ENCODE measurements at regions not wholly inside any gene's neighbourhood (a gene's known extent, or its start where the extent isn't known, plus 50 kb on each side); places are given as distances from the start of the nearest gene placed in this dataset.

DNA sequence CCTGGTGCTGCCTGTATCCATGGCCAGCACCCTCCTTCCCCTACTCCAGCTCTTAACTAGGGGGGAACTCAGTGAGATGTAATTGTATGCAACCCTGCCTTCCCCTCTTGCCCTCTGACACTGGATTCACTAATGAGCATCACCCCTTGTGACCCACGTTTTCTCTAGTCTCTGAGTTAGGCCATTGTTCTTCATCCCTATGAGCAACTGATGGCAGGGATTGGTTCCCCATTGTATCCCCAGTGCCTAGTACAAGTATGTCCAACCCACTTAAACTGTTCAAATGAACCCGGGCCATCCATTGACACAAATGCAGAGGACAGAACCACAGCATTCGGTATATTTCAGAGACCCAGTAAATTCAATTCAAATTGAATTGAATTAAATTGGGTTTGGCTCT is 77.6 kb upstream of the ASTN2 start:
- TF ChIP-seq, protein P1, sequence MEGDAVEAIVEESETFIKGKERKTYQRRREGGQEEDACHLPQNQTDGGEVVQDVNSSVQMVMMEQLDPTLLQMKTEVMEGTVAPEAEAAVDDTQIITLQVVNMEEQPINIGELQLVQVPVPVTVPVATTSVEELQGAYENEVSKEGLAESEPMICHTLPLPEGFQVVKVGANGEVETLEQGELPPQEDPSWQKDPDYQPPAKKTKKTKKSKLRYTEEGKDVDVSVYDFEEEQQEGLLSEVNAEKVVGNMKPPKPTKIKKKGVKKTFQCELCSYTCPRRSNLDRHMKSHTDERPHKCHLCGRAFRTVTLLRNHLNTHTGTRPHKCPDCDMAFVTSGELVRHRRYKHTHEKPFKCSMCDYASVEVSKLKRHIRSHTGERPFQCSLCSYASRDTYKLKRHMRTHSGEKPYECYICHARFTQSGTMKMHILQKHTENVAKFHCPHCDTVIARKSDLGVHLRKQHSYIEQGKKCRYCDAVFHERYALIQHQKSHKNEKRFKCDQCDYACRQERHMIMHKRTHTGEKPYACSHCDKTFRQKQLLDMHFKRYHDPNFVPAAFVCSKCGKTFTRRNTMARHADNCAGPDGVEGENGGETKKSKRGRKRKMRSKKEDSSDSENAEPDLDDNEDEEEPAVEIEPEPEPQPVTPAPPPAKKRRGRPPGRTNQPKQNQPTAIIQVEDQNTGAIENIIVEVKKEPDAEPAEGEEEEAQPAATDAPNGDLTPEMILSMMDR (IDR thresholded peaks at IDR 0.05): no peak
- TF ChIP-seq MXI1 (IDR thresholded peaks at IDR 0.05; ENCODE audit: low read depth, low read length): no peak
